Mammary epithelial cell (primary cell): ENCODE measurements at regions not wholly inside any gene's neighbourhood (a gene's known extent, or its start where the extent isn't known, plus 50 kb on each side); places are given as distances from the start of the nearest gene placed in this dataset.

Experiments
- EZH2 ChIP-seq: IDR thresholded peaks from 2 replicates; pipeline ENCODE4 v1.6.1; 2012; ENCODE audit warnings: low read length, inconsistent platforms, borderline replicate concordance
- TF ChIP-seq, protein P1 (sequence below), 2 donors: IDR thresholded peaks in 1 of 2; conservative IDR thresholded peaks in 1 of 2; 2 replicates each; pipeline ENCODE4 v1.5.1; 2011 to 2012; ENCODE audit warnings: inconsistent platforms in 2 of 2, low read length in 2 of 2, mild to moderate bottlenecking in 2 of 2, control low read depth in 1 of 2, low read depth in 1 of 2; ENCODE audit not compliant: insufficient read depth in 1 of 2; ENCODE audit errors: extremely low read depth in 1 of 2

DNA sequence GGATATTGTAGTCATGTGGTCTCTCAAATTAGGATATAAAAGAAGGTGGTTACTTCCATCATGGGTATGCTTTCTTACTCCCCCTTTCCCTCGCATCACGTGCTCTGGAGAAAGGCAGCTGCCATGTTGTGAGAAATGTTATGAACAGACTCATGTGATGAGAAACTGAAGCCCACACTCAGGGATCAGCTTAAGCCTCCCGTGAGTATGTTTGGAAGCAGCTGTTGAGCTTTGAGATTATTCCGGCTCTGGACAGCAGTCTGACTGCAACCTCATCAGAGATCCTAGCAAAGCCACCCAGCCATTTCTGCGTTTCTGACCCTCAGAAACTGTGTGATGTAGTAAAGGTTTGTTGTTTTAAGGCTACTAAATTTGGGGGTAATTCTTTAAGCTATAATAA is 700.1 kb downstream of the ADCYAP1 start:
- TF ChIP-seq, protein P1, sequence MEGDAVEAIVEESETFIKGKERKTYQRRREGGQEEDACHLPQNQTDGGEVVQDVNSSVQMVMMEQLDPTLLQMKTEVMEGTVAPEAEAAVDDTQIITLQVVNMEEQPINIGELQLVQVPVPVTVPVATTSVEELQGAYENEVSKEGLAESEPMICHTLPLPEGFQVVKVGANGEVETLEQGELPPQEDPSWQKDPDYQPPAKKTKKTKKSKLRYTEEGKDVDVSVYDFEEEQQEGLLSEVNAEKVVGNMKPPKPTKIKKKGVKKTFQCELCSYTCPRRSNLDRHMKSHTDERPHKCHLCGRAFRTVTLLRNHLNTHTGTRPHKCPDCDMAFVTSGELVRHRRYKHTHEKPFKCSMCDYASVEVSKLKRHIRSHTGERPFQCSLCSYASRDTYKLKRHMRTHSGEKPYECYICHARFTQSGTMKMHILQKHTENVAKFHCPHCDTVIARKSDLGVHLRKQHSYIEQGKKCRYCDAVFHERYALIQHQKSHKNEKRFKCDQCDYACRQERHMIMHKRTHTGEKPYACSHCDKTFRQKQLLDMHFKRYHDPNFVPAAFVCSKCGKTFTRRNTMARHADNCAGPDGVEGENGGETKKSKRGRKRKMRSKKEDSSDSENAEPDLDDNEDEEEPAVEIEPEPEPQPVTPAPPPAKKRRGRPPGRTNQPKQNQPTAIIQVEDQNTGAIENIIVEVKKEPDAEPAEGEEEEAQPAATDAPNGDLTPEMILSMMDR (conservative IDR thresholded peaks at IDR 0.05 in 1 of 2, IDR thresholded peaks at IDR 0.05 in 1 of 2; ENCODE audit: extremely low read depth in 1 of 2, insufficient read depth in 1 of 2, low read depth in 1 of 2, low read length in 2 of 2) = no peak
- TF ChIP-seq EZH2 = no peak
